Osteocyte (in vitro differentiated cells): ENCODE measurements at regions not wholly inside any gene's neighbourhood (a gene's known extent, or its start where the extent isn't known, plus 50 kb on each side); places are given as distances from the start of the nearest gene placed in this dataset.

Source experiments
- DNase-seq: peaks from one replicate; pipeline ENCODE4 v3.0.0; 2021; ENCODE audit warnings: mixed read lengths; ENCODE audit not compliant: unreplicated experiment; ENCODE audit errors: extremely low spot score
- H3K27ac Mint-ChIP-seq: one replicate; pipeline ENCODE4 v1.8.0; 2021; ENCODE audit warnings: mild to moderate bottlenecking, mixed read lengths; ENCODE audit not compliant: unreplicated experiment
- H3K27me3 Mint-ChIP-seq: one replicate; pipeline ENCODE4 v1.8.0; 2021; ENCODE audit warnings: mixed read lengths; ENCODE audit not compliant: unreplicated experiment
- H3K36me3 Mint-ChIP-seq: one replicate; pipeline ENCODE4 v1.8.0; 2021; ENCODE audit warnings: mixed read lengths; ENCODE audit not compliant: unreplicated experiment
- H3K4me1 Mint-ChIP-seq: one replicate; pipeline ENCODE4 v1.8.0; 2021; ENCODE audit warnings: mixed read lengths; ENCODE audit not compliant: unreplicated experiment
- H3K4me3 Mint-ChIP-seq: one replicate; pipeline ENCODE4 v1.8.0; 2021; ENCODE audit warnings: mild to moderate bottlenecking, moderate library complexity, mixed read lengths; ENCODE audit not compliant: unreplicated experiment
- H3K9me3 Mint-ChIP-seq: one replicate; pipeline ENCODE4 v1.8.0; 2021; ENCODE audit warnings: mixed read lengths; ENCODE audit not compliant: unreplicated experiment
- TF ChIP-seq, protein P1 (sequence below): fragments of 200-600 bp; sonication (generic); IDR thresholded peaks from 2 replicates; pipeline ENCODE4 v1.5.0; 2021; ENCODE audit warnings: antibody characterized with exemption, mild to moderate bottlenecking, moderate library complexity

DNA sequence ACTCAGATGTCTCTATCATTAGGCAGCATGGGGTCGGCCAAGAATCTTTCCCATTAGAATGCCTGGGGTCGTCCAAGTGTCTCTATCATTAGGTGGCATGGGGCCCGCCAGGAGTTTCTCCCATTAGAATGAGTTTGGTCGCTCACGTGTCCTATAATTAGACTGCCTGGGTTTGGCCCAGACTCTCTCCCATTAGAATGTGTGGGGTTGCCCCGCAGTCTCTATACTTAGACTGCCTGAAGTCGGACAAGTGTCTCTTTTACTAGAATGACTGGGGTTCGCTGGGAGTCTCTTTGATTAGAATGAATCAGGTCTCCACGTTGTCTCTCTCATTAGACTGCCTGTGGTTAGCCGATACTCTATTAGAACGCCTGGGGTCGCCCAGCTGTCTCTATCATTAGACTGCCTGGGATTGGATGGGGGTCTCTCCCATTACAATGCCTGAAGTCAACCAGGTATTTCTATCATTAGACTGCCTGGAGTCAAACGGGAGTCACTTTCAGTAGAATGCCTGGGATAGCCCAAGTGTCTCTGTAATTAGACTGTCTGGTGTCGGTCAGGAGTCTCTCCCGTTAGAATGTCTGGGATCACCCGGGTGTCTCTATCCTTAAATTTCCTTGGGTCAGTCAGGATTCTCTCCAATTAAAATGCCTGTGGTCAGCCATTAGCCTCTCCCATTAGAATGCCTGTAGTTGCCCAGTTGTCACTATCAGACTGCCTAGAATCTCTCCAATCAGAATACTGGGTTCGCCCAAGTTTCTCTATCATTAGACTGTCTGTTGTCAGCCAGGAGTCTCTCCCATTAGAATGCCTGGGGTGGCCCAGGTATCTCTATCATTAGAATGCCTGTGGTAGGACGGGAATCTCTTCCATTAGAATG lies 1454.1 kb downstream of the UQCRFS1 start:
- no peak overlapping the region for H3K4me3 Mint-ChIP-seq
- no peaks in the 10 kb centered on the region for H3K4me1 Mint-ChIP-seq
- H3K9me3 Mint-ChIP-seq: peaks cover 68% of the 10 kb centered on the region
- TF ChIP-seq, protein P1, sequence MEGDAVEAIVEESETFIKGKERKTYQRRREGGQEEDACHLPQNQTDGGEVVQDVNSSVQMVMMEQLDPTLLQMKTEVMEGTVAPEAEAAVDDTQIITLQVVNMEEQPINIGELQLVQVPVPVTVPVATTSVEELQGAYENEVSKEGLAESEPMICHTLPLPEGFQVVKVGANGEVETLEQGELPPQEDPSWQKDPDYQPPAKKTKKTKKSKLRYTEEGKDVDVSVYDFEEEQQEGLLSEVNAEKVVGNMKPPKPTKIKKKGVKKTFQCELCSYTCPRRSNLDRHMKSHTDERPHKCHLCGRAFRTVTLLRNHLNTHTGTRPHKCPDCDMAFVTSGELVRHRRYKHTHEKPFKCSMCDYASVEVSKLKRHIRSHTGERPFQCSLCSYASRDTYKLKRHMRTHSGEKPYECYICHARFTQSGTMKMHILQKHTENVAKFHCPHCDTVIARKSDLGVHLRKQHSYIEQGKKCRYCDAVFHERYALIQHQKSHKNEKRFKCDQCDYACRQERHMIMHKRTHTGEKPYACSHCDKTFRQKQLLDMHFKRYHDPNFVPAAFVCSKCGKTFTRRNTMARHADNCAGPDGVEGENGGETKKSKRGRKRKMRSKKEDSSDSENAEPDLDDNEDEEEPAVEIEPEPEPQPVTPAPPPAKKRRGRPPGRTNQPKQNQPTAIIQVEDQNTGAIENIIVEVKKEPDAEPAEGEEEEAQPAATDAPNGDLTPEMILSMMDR: no peak
- no peak overlapping the region for H3K27ac Mint-ChIP-seq
- H3K36me3 Mint-ChIP-seq: peaks cover 16% of the 10 kb centered on the region
- DNase-seq: no peak
- no peaks in the 10 kb centered on the region for H3K27me3 Mint-ChIP-seq

DNA sequence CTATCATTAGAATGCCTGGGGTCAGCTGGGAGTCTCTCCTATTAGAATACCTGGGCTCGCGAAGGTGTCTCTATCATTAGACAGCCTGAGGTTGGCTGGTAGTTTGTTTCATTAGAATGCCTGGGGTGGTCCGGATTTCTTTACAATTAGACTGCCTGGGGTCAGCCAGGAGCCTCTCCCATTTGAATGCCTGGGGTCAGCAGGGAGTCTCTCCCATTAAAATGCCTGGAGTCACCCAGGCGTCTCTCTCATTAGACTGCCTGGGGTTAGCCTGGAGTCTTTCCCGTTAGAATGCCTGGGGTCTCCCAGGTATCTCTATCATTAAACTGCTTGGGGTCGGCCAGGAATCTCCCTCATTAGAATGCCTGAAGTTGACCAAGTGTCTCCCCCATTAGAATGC lies 1458.3 kb downstream of the UQCRFS1 start:
- H3K27ac Mint-ChIP-seq: no peak overlapping the region
- H3K36me3 Mint-ChIP-seq: no peaks in the 10 kb centered on the region
- no peaks in the 10 kb centered on the region for H3K27me3 Mint-ChIP-seq
- H3K4me3 Mint-ChIP-seq: no peak overlapping the region
- peaks cover 31% of the 10 kb centered on the region for H3K9me3 Mint-ChIP-seq
- TF ChIP-seq, protein P1: no peak
- no peak for DNase-seq
- H3K4me1 Mint-ChIP-seq: no peaks in the 10 kb centered on the region

DNA sequence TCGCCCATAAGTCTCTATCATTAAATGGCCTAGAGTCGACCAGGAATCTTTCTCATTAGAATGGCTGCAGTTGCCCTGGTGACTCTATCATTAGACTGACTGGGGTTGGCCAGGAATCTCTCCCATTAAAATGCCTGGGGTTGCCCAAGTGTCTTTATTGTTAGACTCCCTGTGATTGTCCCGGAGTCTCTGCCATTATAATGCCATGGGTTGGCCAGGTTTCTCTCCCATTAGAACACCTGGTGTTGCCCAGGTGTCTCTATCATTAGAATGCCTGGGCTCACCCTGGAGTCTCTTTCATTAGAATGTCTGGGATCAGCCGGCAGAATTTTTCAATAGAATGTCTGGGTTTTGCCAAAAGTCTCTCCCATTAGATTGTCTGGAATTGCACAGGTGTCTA lies 1459.3 kb downstream of the UQCRFS1 start:
- peaks cover 2% of the 10 kb centered on the region for H3K36me3 Mint-ChIP-seq
- no peaks in the 10 kb centered on the region for H3K27me3 Mint-ChIP-seq
- peaks cover 21% of the 10 kb centered on the region for H3K9me3 Mint-ChIP-seq
- TF ChIP-seq, protein P1: no peak
- H3K4me3 Mint-ChIP-seq: no peak overlapping the region
- H3K27ac Mint-ChIP-seq: no peak overlapping the region
- no peaks in the 10 kb centered on the region for H3K4me1 Mint-ChIP-seq
- no peak for DNase-seq

DNA sequence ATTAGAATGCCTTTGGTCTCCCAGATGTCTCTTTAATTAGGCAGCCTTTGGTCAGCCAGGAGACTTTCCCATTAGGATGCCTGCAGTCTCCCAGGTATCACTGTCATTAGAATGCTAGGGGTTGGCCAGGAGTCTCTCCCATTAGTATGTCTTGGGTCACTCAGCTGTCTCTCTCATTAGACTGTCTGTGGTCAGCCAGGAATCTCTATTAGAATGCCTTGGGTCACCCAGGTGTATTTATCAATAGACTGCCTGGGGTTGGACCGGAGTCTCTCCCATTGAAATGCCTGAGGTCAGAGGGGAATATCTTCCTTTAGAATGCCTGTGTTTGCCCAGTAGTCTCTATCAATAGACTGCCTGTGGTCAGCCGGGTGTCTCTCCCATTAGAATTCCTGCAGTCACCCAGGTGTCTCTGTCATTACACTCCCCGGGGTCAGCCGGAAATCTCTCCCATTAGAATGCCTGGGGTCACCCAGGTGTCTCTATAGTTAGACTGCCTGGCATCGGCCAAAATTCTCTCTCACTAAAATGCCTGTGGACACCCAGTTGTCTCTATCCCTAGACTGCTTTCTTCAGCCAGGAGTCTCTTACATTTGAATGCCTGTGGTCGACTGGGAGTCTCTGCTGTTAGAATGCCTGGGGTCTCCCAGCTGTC lies 1460.3 kb downstream of the UQCRFS1 start:
- Mint-ChIP-seq H3K4me1 (no peaks in the 10 kb centered on the region), H3K27me3 (no peaks in the 10 kb centered on the region), H3K36me3 (peaks cover 2% of the 10 kb centered on the region), H3K27ac (no peak overlapping the region), H3K9me3 (peaks cover 12% of the 10 kb centered on the region), H3K4me3 (no peak overlapping the region)
- TF ChIP-seq, protein P1: no peak
- no peak for DNase-seq

DNA sequence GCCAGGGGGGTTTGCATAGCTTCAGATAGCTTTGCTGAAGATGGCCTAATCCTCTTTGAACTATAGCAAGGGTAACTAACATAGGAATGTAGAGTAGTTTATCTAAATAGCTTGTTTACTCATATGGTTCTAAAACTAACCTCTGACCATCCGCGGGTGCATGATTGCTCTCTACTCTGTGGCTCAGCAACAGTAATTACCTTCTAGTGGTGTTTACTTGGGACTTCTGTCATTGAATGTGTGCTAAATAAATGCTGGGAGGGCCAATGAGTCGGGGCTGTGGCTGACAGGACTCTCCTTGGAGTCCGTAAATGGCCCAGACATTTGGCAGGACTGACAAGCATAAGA lies 1461.9 kb downstream of the UQCRFS1 start:
- Mint-ChIP-seq H3K27ac (no peak overlapping the region), H3K36me3 (peaks cover 4% of the 10 kb centered on the region), H3K4me3 (no peak overlapping the region), H3K4me1 (peaks cover 11% of the 10 kb centered on the region), H3K27me3 (no peaks in the 10 kb centered on the region), H3K9me3 (peaks cover 8% of the 10 kb centered on the region)
- TF ChIP-seq, protein P1: no peak
- DNase-seq: no peak
